ENCODE measurements at regions not wholly inside any gene's neighbourhood (a gene's known extent, or its start where the extent isn't known, plus 50 kb on each side); places are given as distances from the start of the nearest gene placed in this dataset.

DNA sequence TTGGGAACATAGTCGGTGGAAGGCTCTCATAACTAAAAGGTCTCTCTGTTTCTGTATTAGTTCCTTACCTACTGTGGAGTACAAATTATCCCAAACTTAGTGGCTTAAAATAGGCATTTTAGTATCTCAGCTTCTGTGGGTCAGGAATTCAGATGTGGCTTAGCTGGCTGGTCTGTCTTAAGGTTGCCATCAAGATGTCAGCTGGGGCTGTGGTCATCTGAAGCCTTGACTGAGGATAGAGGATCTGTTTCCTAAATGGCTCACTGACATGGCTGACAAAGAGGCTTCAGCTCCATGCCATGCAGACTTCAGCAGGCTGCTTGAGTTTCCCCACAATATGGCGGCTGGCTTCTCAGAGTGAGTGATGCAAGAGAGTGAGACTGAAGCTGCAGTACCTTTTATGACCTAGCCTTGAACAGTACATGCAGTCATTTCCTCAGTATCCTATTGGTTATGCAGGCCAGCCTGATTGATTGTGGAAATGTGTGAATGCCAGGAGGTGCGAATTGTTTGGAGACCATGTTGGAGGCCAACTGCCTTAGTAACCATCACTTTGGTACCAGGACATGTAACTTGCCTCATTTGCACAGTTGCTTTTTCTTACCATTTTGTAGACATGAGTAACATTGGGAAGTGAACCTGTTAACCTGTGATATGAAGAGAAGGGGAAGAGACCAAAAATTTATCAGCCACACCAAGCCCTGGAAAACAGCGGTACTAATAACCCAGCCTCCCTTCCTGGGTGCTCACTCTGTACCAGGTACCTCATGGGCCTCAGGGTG, 152.8 kb upstream of the IER5L start:
- DNase-seq (ENCODE audit: low read depth): peak; percentile 53

DNA sequence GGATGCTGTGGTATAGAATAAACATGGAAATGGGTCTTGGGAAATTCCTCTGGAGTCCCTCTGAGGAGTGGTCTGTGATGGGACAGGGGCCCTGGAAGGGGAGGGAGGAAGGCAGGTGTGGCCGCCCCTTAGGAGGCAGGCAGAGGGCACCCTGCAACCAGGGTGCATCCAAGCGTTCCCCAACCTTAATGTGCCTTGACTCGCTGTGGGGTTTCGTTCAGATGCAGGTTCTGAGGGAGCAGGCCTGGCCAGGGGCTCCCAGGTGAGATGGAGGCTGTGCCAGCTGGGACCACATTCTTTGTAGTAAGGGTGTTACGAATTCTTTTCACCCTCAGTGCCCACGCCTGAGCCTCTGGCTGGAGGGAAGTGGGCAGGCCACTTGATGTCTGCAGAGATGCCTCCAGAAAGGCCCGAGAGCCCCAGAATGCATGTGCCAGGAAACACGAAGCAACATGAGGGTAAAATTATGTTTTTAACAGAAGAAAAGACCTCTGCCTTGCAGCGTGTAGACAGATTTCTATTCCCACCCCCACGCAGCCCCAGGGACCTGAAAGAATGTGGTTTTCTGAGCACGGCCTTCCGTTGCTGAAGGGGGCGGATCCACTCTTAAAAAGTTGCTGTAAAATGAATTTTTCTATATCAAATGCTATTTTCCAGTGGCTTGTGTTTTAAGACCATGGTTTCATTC, 150.4 kb upstream of the IER5L start:
- no peak for DNase-seq (ENCODE audit: low read depth)

DNA sequence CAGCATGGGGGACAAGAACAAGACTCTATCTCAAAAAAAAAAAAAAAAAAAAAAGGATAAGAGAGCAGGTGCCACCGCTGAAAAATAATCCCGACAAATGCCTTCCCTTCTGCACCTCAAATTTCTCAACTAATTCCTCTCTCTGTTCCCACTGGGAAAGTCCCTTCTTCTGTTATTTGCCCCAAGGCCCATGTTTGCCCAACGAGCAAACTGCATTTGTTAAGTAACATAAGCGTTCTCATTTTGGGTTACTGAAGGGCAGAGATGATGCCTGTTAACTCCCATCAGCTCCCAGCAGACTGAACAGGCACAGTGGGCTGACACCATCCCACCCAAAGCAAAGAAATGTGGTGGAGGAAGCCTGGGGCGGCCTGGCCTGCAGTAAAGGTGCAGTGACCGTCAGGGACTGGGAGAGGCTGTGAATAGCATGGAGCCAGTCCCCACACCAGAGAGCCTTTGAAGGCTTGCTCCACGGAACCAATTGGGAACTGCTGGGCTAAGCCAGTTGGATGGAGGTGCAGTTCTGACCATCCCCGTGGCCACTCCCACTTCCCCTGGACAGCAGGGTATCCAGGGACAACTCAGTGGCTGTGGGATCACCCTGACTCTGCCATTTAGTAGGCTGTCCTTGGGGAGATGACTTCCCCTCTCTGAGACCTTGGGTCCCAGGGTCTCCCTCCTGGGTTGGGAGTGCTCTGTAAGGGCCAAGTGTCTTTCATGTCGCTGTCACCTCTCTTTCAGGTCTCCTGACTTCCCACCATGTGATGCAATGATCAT, 149.7 kb upstream of the IER5L start:
- DNase-seq (ENCODE audit: low read depth): no peak

DNA sequence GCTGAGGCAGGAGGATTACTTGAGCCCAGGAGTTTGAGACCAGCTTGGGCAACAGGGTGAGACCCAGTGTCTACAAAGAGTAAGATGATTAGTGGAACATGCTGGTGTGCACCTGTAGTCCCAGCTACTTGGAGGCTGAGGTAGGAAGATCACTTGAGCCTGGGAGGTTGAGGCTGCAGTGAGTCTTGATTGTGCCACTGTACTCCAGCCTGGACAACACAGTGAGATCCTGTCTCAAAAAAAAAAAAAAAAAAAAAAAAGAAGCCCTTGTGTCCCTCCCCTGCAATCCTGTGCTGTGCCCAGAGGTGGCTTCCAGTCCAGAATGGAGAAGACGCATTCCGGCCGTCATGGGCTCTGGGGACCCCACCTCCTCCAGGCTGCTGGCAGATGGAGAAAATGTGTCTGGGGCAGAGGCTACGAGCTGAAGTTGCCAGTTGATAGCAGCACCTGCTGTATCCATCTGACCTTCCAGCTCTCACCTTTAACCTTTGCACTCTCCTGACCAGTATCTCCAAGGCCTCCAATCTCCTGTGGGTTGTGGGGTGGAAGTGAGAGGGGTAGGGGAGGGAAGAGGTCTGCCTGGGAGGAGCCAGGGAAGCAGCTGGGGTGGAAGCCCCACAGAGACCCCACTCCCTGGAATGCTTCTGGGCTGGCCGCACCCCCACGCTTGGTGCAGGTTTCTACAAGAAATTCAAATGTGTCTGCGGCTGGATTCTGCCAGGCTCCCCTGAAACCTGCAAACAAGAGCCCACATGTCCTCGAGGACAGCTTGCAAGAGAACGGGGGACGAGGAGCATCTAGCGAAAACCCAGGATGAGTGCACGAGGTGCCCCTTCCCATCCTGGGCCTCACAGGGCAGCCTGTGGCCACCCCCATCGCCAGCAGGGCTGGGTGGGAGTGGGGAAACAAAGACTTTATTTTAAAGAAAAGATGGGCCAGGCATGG, 148.3 kb upstream of the IER5L start:
- no peak for DNase-seq (ENCODE audit: low read depth)

DNA sequence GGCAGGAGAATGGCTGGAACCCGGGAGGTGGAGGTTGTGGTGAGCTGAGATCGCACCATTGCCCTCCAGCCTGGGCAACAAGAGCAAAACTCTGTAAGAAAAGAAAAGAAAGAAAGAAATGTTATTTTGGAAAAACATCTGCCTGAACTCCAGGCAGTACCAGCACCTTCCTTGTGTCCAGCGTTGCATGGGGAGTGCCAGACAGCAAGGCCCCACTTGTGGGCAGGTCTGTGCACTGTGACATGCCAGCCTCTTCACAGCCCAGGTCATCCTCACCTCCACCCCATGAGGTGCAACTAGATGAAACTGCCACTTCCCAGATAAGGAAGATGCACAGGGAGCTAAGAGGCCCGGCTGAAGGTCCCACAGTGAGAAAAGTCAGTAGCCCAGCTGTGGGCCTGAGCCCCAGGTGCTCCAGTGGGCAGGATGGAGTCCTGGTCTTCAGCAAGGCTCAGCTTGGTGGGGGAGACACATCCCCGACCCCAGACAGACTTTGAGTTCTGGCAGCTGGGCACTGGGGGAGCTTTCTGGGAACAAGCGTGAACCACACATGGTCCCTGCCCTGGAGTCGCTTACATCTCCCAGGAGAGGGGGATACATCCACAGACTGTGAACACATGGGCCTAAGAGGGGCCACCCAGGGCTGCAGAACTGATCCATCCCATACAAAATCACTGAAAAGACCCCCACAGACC, 146.9 kb upstream of the IER5L start:
- DNase-seq (ENCODE audit: low read depth): no peak

DNA sequence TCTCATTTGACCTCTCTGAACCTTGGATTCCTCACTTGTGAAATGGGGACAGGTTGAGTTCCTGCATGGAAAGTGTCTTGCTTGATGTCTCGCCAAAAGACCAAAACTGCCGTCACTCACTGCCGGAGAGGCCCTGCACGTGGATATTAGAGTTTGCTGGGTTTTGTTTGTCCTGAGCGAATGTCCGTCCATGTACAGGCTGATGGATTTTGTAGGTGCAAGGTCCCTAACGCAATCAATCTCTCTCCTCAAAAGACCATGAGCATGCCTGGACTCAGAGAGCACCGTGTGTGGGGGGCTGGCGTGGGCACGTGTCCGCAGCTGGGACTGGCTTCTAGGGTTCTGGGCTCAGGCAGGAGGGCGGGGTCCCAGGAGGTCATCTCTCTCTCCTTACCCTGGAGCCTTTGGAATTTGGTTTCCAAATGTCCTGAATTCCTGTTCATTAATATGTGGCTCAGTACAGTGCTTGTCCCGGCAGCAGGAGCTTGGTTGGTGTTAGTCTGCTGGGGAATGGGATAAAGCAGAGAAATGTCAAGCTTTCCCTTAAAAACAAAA, 146.0 kb upstream of the IER5L start:
- DNase-seq (ENCODE audit: low read depth): no peak

DNA sequence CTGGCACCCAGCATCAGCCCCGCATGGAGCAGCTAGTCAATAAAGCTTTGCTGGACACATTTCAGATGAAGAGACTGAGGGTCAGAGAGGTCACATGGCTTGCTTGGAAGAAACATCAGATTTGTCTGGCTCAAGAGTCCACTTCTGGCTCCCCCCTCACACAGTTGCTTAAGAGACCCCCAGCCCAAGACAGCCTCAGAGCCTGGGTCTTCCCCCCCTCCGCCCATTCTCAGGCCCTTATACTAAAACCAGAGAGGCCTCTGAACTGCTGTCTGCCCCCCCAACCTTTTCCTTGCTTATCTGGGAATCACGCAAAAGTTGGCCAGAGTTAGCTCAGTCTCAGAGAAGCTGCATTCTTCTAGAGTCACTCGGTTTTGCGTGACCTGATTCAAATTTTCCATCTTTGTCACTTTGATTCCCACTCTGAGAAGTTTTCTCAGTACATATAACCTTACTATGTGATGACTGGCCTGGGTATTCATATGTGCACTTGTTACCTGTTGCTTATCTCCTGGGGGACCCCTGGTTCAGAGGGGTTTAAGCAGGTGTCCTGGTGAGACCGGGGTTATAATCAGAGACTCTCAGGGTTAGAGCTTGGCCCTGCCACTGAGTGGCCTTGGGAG, 145.4 kb upstream of the IER5L start:
- DNase-seq (ENCODE audit: low read depth): no peak

DNA sequence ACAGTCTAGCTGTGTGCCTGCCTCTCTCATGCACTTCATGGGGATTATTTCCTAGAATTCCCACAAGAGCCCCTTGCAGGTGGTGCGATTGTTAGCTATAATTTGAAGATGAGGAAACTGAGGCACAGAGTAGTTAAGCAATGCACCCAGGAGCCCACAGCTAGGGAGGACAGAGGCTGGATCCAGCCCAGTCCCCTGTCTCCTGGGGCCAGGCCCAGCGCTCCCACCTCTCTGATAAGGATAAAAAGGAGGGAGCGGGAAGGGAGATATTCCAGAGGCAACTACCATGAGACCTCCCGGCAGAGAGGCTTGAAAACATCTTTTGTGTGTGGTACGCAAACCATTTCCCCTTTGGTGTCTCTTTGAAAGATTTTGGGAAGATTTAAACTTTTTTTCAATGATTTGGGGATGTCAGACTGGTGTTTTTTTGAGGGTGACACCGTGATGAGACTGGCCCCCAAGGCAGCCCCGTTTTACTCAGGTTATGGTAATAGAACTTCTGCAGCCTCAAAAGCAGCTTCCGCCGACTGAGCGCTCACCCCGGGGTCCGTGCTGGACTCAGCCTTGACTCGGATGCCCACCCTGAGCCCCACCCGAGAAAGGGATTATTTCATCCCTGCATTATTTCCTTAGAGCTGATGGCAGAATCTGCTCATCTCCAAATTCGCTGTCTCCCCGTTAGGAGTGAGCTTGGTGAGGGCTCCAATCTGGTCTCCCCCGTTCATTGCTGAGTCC, 144.7 kb upstream of the IER5L start:
- DNase-seq (ENCODE audit: low read depth): no peak

DNA sequence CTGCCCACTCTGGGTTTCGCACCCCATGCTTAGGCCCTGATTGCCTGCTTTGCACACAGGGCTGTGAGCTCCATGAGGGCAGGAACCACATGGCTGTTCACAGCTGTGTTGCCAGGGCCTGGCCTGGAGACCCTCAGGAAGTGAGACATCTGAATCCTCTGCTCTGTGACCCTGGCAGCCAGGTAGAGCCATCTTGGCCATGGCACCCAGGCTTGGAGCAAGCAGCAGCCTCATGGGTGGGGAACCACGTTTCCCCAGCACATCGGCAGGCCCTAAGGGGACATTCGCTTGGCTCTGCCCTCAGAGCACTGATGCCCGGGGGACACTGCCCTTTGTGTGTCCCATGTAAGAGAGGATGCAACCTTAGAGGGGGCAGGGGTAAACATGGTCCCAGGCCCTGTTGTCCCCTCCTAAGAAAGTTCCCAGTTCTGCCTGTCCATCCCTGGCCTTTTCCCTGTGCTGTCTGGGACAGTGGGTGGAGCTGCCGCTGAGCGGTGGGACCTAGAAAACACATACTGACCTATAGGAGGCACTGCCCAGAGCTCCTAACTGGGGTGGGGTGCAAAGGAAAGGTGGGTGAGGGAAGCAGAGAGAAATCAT, 144.1 kb upstream of the IER5L start:
- DNase-seq (ENCODE audit: low read depth): no peak

DNA sequence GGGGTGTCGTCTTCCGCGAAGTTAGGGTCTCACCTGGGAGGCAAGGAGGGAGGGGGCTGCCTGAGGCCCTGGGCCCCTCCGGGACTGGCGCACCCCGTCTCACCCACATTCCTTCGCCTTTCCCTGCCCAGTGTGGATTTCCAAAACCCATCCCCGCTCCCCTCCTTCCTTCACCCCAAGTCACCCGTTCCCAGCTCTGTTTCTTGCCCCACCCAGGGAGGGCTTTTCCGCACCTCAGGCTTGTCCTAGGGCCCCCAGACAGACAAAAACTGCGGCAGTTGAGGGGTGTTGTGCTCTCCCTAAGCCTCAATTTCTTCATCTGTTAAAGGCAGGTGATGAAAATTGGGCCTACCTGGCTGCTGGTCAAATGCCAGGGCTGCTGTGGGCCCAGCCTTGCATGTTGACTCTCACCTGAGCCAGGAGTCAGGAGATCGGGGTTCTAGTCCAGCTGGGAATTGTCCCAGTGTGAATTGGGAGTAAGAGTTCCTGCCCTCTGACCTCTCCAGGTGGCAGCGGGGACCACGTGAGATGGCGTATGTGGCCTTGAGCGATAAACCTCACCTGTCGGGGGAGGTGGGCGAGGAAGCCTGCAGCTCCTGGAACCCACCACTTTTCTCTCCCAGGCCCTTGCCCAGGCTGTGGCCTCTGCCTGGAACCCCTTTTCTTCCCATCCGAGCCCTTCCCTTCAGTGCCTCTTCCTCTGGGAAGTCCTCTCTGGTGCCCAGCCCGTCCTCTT, 143.4 kb upstream of the IER5L start:
- no peak for DNase-seq (ENCODE audit: low read depth)

DNA sequence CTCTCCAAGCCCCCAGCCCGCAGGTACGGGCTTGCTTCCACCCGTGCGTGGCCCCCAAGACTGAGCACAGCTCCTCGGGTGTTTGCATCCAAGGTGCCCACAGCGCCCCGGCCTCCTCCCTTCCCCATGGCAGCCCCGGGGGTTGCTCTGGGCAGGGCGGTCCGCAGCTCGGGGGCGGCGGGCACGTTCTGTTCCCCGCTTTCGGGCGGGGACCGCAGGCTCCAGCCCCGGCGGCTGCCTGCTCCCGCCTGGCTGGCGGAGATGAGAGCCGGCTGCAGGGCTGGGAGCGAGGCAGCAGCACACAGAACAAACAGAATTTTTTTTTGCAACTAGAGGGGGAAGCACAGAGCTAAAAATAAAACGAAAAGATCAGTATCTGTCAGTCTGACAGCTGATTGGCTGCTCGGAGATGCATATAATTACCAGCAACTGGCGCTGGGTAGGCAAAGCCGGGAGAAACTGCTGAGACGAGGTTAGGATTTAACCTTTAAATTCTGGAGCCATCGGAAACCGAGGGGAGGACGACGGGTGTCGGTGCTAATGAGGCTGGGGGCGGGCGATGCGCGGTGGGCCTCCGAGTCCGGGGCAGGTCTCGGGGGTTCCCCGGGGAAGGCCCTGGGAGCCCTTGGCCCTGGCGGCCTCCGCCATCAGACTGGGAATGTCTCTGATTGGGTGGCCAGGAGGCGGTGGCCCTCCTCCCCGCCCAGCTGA, 142.7 kb upstream of the IER5L start:
- DNase-seq (ENCODE audit: low read depth): peak; percentile 89

DNA sequence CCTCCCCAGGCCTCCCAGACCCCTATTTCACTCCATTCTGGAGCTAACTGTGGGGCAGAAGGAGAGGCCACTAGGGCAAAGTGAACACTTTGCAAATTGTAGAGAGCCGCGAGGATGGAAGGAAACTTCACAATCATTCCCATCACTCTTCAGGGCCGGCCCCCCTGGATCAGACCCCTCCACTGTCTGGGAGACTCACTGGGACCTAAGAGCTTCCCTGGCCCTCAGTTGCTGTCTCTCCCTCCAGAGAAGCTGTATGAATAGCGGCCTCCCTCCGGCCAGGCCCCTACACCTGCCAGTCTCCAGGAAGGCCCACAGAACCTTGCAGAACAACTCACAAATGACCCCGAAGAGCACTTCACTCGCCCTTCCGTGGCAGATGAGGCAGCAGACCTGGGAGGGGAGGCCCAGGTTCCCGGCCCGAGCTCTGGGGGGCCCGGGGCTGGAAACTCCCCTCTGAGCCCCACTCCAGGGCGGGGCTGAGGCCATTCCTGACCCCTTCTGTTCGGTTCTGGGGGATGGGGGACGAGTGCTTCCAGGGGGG, 141.9 kb upstream of the IER5L start:
- DNase-seq (ENCODE audit: low read depth): no peak

DNA sequence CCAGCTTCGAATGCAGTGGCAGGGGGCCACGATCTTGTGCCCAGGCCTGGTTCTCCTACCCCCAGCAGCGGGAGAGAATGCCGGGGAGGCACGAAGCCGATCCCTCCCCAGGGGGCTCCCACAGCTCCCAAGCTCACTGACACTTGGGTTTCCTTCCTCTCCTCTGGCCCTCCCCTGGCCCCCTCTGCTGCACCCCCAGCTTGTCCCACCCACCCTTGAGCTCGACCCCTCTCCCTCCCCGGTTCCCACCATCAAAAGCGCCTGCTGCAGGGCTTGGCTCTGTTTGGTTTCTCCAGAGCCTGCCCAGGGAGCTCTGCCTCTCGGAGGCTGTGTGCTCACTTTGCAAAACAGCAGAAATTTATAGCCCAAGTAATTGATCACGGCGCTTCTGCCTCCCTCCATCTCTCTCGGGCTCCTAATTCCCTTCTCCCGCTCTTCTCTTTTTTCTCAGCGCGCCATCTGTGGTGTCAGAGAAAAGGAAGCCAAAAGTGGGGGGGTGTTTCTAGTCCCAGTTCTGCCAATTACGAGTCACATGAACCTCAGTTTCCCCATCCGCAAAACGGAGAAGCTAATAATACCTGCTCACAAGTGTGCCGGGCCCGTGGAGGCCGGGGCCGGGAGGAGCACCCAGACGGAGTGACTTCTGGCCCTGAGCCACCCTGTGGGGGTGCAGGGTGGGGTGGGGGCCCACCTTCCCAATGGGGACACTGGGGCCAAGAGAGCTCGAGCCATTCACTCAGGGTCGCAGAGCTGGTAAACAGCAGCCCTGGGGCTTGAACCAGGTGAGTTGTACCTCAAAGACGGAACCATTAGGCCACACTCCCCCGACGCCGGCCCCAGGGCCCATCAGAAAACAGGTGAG, 141.2 kb upstream of the IER5L start:
- no peak for DNase-seq (ENCODE audit: low read depth)

DNA sequence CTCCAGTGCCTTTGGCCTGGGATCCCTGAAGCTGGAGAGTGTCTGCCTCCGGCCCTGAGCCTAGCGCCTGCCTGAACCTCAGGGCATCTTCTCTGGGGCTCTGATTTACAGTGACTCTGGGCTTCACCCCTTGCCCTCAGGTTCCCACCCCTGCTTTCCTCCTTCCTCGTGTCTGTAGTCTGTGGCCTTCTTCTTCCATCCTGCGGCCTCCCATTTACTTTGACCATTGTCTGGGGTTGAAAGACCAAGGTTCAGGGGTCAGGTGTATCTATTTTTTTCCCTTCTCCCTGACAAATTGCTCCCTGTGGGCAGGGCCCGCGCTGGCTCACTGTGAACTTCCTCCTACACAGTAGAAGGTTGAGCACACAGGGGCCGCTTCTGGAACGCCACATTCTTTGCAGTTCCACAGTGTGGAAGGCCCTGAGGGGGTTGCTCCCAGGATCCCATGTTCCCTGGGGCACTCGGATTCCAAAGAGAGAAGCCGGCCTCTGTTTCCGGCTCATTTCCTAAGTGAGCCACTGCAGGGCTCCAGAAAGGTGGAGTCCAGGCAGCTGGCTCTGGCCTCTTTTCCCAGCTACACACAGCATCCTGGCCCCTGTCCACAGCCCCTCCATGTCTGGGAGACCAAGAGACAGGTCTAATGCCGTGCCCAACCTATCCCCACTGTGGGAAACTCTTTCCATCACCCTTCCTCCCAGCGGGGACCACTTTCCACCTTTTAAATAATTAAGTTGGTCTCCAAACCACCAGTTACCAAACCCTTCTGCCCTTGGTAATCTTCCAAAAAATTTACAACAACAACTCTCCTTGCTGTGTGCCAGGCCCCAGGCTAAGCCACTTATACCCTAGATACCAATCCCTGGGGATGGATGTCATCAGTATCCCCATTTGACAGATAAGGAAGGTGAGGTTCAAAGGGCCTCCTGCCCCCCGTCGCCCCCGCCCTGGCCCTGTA, 140.3 kb upstream of the IER5L start:
- no peak for DNase-seq (ENCODE audit: low read depth)

Measured in iris pigment epithelial cell (primary cell).